ENCODE measurements at regions not wholly inside any gene's neighbourhood (a gene's known extent, or its start where the extent isn't known, plus 50 kb on each side); places are given as distances from the start of the nearest gene placed in this dataset.

DNA sequence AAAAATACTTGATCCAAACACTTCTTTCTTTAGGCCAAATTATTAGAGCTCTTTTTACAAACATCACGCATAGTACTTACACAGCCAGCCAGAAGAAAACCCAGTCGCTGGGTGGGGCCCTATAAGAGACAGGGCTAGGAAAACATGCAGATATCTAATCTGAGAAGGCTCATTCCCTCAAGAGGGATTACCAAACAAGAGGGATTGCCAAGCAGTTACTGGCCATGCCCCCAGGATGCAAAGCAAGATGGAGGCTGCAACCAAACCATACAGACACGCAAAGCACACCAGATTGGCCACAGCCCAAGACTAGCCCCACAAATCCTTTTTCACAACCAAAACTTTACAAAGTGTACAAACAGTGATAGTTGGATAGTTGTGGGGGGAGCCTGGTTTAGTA lies 1235.4 kb upstream of the GJE1 start:
- Histone ChIP-seq H3K4me2 (ENCODE audit: low read depth, low read length, poor library complexity, severe bottlenecking) (no peak overlapping the region), H3K79me2 (ENCODE audit: insufficient read depth, low read length) (no peaks in the 10 kb centered on the region), H4K20me1 (ENCODE audit: low read depth, low read length) (no peaks in the 10 kb centered on the region), H3K27me3 (ENCODE audit: low read length) (no peaks in the 10 kb centered on the region), H3F3A (ENCODE audit: insufficient read depth) (no peaks in the 10 kb centered on the region), H3K4me3 (ENCODE audit: insufficient read depth, low read length, poor library complexity, severe bottlenecking) (no peak overlapping the region), H3K36me3 (ENCODE audit: low read length) (0 out of 2 replicates have a peak, but pooled peaks cover 6% of the 10 kb centered on the region), H2AFZ (ENCODE audit: low read depth, low read length, severe bottlenecking) (no peak overlapping the region), H3K9me2 (replicated peaks; ENCODE audit: insufficient read depth, low read length) (no peaks in the 10 kb centered on the region), H3K27ac (ENCODE audit: low read depth, low read length) (no peak overlapping the region), H3K9me3 (ENCODE audit: insufficient read depth, low read length) (peaks cover 19% of the 10 kb centered on the region; the same call in 1 of the 2 replicates), H3K9ac (ENCODE audit: low read length) (no peak overlapping the region)
- no peak for TF ChIP-seq EZH2phosphoT487 (conservative IDR thresholded peaks at IDR 0.05; ENCODE audit: low read length)
- TF ChIP-seq, protein P1, sequence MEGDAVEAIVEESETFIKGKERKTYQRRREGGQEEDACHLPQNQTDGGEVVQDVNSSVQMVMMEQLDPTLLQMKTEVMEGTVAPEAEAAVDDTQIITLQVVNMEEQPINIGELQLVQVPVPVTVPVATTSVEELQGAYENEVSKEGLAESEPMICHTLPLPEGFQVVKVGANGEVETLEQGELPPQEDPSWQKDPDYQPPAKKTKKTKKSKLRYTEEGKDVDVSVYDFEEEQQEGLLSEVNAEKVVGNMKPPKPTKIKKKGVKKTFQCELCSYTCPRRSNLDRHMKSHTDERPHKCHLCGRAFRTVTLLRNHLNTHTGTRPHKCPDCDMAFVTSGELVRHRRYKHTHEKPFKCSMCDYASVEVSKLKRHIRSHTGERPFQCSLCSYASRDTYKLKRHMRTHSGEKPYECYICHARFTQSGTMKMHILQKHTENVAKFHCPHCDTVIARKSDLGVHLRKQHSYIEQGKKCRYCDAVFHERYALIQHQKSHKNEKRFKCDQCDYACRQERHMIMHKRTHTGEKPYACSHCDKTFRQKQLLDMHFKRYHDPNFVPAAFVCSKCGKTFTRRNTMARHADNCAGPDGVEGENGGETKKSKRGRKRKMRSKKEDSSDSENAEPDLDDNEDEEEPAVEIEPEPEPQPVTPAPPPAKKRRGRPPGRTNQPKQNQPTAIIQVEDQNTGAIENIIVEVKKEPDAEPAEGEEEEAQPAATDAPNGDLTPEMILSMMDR (IDR thresholded peaks at IDR 0.05; ENCODE audit: insufficient read depth, low read length, poor library complexity, severe bottlenecking) = no peak

DNA sequence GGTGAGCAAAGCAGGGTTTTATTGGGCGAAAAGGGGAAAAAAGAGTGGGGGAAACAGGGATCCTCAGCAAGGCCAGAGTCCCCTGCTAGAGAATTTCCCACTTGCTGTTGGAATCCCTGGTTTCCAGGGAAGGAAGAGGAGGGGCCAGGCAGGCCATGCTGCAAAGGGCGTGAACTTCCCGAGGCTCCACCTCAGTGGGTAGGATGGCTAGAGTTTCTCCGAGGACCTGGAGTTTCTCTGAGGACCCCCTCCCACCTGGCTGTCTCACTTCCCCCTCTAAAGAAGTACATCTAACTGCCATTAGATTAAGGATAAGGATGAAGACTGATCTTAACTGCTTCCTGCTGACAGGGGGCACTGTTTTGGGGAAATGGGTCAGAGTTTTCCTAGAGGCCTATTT lies 1239.3 kb upstream of the GJE1 start:
- no peak overlapping the region for H3K4me2 ChIP-seq (ENCODE audit: low read depth, low read length, poor library complexity, severe bottlenecking)
- H3K36me3 ChIP-seq (ENCODE audit: low read length) = no peaks in the 10 kb centered on the region
- no peaks in the 10 kb centered on the region for H3K9me2 ChIP-seq (replicated peaks; ENCODE audit: insufficient read depth, low read length)
- no peak for TF ChIP-seq EZH2phosphoT487 (conservative IDR thresholded peaks at IDR 0.05; ENCODE audit: low read length)
- TF ChIP-seq, protein P1 (IDR thresholded peaks at IDR 0.05; ENCODE audit: insufficient read depth, low read length, poor library complexity, severe bottlenecking) = no peak
- H3K27me3 ChIP-seq (ENCODE audit: low read length) = no peaks in the 10 kb centered on the region
- H3K4me3 ChIP-seq (ENCODE audit: insufficient read depth, low read length, poor library complexity, severe bottlenecking) = no peak overlapping the region
- no peak overlapping the region for H3K27ac ChIP-seq (ENCODE audit: low read depth, low read length)
- H3F3A ChIP-seq (ENCODE audit: insufficient read depth) = no peaks in the 10 kb centered on the region
- H3K9me3 ChIP-seq (ENCODE audit: insufficient read depth, low read length) = peaks cover 8% of the 10 kb centered on the region; the same call in 1 of the 2 replicates
- no peak overlapping the region for H3K9ac ChIP-seq (ENCODE audit: low read length)
- no peaks in the 10 kb centered on the region for H4K20me1 ChIP-seq (ENCODE audit: low read depth, low read length)
- no peak overlapping the region for H2AFZ ChIP-seq (ENCODE audit: low read depth, low read length, severe bottlenecking)
- H3K79me2 ChIP-seq (ENCODE audit: insufficient read depth, low read length) = no peaks in the 10 kb centered on the region

DNA sequence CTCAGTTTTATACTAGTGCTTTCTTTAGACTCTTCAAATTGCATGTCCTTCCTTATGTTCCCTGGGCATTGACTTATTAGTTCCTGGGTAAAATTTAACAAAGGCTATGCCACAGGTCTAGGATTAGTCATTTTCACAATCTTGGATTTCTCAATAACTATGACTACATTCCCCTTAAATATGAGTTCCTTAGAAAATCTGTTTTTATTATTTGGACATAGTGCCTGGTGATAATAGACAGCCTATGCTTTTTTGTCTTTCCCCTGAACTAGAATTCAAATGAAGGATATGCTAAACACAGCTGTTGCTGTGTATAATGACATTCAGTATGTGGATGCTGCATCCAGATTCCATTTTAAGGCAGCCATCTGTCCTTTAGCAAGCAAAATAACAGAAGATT lies 1252.8 kb upstream of the GJE1 start:
- Histone ChIP-seq H4K20me1 (ENCODE audit: low read depth, low read length) (no peaks in the 10 kb centered on the region), H3K4me2 (ENCODE audit: low read depth, low read length, poor library complexity, severe bottlenecking) (no peak overlapping the region), H3K27ac (ENCODE audit: low read depth, low read length) (no peak overlapping the region), H3F3A (ENCODE audit: insufficient read depth) (no peaks in the 10 kb centered on the region), H3K9ac (ENCODE audit: low read length) (no peak overlapping the region), H3K9me2 (replicated peaks; ENCODE audit: insufficient read depth, low read length) (no peaks in the 10 kb centered on the region), H2AFZ (ENCODE audit: low read depth, low read length, severe bottlenecking) (no peak overlapping the region), H3K36me3 (ENCODE audit: low read length) (no peaks in the 10 kb centered on the region), H3K9me3 (ENCODE audit: insufficient read depth, low read length) (no peaks in the 10 kb centered on the region), H3K27me3 (ENCODE audit: low read length) (no peaks in the 10 kb centered on the region), H3K4me3 (ENCODE audit: insufficient read depth, low read length, poor library complexity, severe bottlenecking) (no peak overlapping the region), H3K79me2 (ENCODE audit: insufficient read depth, low read length) (no peaks in the 10 kb centered on the region)
- TF ChIP-seq EZH2phosphoT487 (conservative IDR thresholded peaks at IDR 0.05; ENCODE audit: low read length) = no peak
- TF ChIP-seq, protein P1 (IDR thresholded peaks at IDR 0.05; ENCODE audit: insufficient read depth, low read length, poor library complexity, severe bottlenecking) = no peak
